Sigmoid colon (tissue), 4 donors: ENCODE measurements at regions not wholly inside any gene's neighbourhood (a gene's known extent, or its start where the extent isn't known, plus 50 kb on each side); places are given as distances from the start of the nearest gene placed in this dataset.

ENCODE experiments used
- EP300 ChIP-seq, 4 donors: sonication (generic); formaldehyde crosslinking; IDR thresholded peaks; one replicate each; pipeline ENCODE4 v1.6.1; 2017; ENCODE audit warnings: antibody characterized with exemption in 4 of 4
- POLR2A ChIP-seq, 2 donors: fragments of 450-650 bp; IDR thresholded peaks; one replicate each; pipeline ENCODE4 v1.6.1; 2016; ENCODE audit warnings: antibody characterized with exemption in 2 of 2, mild to moderate bottlenecking in 2 of 2, moderate library complexity in 2 of 2

DNA sequence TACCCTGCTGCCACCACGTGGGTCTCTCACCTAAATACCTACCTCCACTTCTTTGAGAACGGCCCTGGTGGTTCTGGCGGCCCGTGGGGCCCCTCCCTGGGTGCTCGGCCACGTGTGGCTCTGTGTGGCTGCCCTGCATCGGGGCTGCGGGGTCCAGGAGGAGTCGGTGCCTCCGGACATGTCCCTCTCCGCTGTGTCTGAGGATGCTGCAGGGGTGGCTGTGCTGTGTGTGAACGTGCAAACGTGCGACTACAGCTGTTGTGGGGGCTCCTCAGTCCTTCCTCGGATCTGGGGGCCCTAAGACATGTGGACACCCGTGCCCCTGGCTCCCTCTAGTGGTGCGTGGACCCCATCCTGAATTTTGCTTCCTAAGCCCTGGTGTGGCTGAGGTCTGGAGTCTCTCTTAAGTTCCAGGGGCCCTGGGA, 691.8 kb downstream of the QKI start:
- no peak for TF ChIP-seq POLR2A (IDR thresholded peaks at IDR 0.05)
- no peak for TF ChIP-seq EP300 (IDR thresholded peaks at IDR 0.05)
